CD4-positive, alpha-beta T cell (primary cell): ENCODE measurements at regions not wholly inside any gene's neighbourhood (a gene's known extent, or its start where the extent isn't known, plus 50 kb on each side); places are given as distances from the start of the nearest gene placed in this dataset.

Experiments used
- ATAC-seq: fragments of 200-7000 bp; cut with Tn5 transposase; one replicate; pipeline ENCODE4 v1.10.0; 2022; ENCODE audit warnings: mild to moderate bottlenecking; ENCODE audit not compliant: poor library complexity
- CTCF ChIA-PET: fragments of 350-600 bp; sonication (Branson Sonifier 250); formaldehyde crosslinking; loops from one replicate; lab custom pipeline; 2021; ENCODE audit warnings: antibody characterized with exemption, inconsistent platforms; lab: Charles Lee
- POLR2A ChIA-PET: fragments of 350-600 bp; sonication (Branson Sonifier 250); formaldehyde crosslinking; loops from one replicate; lab custom pipeline; 2021; ENCODE audit warnings: antibody characterized with exemption, inconsistent platforms; lab: Charles Lee
- DNase-seq, 14 experiments: peaks; one replicate each; pipeline ENCODE4 v3.0.0-alpha.2; 2013 to 2020; ENCODE audit warnings: mixed read lengths in 2 of 14
- H3K27ac ChIP-seq, 2 donors: one replicate each; pipeline versions ENCODE4 v1.5.1 to v1.7.0; 2013; ENCODE audit warnings: low read length in 2 of 2, low read depth in 1 of 2, mild to moderate bottlenecking in 1 of 2
- H3K27me3 ChIP-seq, 2 experiments: 1 replicate in 1 of 2; 2 replicates in 1 of 2; pipeline versions ENCODE4 v1.6.1 to v1.7.0; 2013; ENCODE audit warnings: low read length in 2 of 2, control low read depth in 1 of 2, mild to moderate bottlenecking in 1 of 2, moderate library complexity in 1 of 2; ENCODE audit not compliant: insufficient read depth in 2 of 2, control insufficient read depth in 1 of 2
- H3K36me3 ChIP-seq: one replicate; pipeline ENCODE4 v1.6.1; 2013; ENCODE audit warnings: low read length, control low read depth; ENCODE audit not compliant: insufficient read depth
- H3K4me1 ChIP-seq: one replicate; pipeline ENCODE4 v1.6.1; 2013; ENCODE audit warnings: low read length, control low read depth; ENCODE audit not compliant: insufficient read depth
- H3K4me3 ChIP-seq: one replicate; pipeline ENCODE4 v1.5.1; 2013; ENCODE audit warnings: mild to moderate bottlenecking, low read length, moderate library complexity
- H3K9me3 ChIP-seq, 2 experiments: 1 replicate in 1 of 2; 2 replicates in 1 of 2; pipeline versions ENCODE4 v1.6.1 to v1.7.0; 2013; ENCODE audit warnings: low read length in 2 of 2, mild to moderate bottlenecking in 2 of 2, control low read depth in 1 of 2, moderate library complexity in 1 of 2; ENCODE audit not compliant: control insufficient read depth in 1 of 2, insufficient read depth in 1 of 2
- H3K27ac Mint-ChIP-seq: one replicate; pipeline ENCODE4 v1.8.0; 2020; ENCODE audit warnings: mixed read lengths
- H3K27me3 Mint-ChIP-seq: one replicate; pipeline ENCODE4 v1.8.0; 2021; ENCODE audit warnings: mixed read lengths
- H3K36me3 Mint-ChIP-seq: one replicate; pipeline ENCODE4 v1.8.0; 2021; ENCODE audit warnings: low read depth, mixed read lengths
- H3K4me1 Mint-ChIP-seq: one replicate; pipeline ENCODE4 v1.8.0; 2021; ENCODE audit warnings: low read depth, mixed read lengths
- H3K4me3 Mint-ChIP-seq: one replicate; pipeline ENCODE4 v1.8.0; 2020; ENCODE audit warnings: mild to moderate bottlenecking, mixed read lengths
- H3K9me3 Mint-ChIP-seq: one replicate; pipeline ENCODE4 v1.8.0; 2020; ENCODE audit warnings: mixed read lengths
- intact Hi-C, 2 experiments: fragments of 100-400 bp; cut with DNase I in 1 of 2; cut with micrococcal nuclease in 1 of 2; formaldehyde crosslinking; loops; one replicate each; pipeline versions ENCODE4 v1.15.1 to v1.9.0; 2023 to 2025; cut with DNase I, micrococcal nuclease
- TF ChIP-seq, protein P1 (sequence below): fragments of 200-600 bp; IDR thresholded peaks from one replicate; pipeline ENCODE4 v1.8.0; 2022; ENCODE audit warnings: antibody characterized with exemption, mild to moderate bottlenecking

DNA sequence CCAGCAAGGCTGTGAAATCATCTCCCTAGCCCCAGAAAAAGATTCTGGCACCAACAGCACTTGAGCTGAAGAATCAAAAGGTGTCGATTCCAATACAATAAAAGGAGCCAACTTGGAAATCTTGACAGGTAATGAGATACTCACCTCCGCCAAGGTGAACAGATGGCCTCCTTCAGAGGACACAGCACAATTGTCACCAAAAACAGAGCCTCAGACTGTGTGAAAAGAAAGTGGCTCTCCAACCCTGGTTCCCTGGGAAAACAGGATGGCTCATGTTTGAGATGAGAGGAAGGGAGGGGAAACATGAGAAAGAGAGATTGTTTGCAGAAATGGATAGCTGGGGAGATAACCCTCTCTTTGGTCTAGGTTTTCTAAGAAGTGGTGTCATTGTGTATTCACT is 168.9 kb downstream of the HS3ST1 start:
- no peaks in the 10 kb centered on the region for H3K36me3 Mint-ChIP-seq
- no peaks in the 10 kb centered on the region for H3K36me3 ChIP-seq
- H3K4me1 Mint-ChIP-seq: no peaks in the 10 kb centered on the region
- no peaks in the 10 kb centered on the region for H3K27me3 Mint-ChIP-seq
- no peak overlapping the region for H3K4me3 Mint-ChIP-seq
- no peaks in the 10 kb centered on the region for H3K9me3 Mint-ChIP-seq
- TF ChIP-seq, protein P1, sequence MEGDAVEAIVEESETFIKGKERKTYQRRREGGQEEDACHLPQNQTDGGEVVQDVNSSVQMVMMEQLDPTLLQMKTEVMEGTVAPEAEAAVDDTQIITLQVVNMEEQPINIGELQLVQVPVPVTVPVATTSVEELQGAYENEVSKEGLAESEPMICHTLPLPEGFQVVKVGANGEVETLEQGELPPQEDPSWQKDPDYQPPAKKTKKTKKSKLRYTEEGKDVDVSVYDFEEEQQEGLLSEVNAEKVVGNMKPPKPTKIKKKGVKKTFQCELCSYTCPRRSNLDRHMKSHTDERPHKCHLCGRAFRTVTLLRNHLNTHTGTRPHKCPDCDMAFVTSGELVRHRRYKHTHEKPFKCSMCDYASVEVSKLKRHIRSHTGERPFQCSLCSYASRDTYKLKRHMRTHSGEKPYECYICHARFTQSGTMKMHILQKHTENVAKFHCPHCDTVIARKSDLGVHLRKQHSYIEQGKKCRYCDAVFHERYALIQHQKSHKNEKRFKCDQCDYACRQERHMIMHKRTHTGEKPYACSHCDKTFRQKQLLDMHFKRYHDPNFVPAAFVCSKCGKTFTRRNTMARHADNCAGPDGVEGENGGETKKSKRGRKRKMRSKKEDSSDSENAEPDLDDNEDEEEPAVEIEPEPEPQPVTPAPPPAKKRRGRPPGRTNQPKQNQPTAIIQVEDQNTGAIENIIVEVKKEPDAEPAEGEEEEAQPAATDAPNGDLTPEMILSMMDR: no peak
- no peaks in the 10 kb centered on the region for H3K9me3 ChIP-seq
- H3K4me3 ChIP-seq: no peak overlapping the region
- ATAC-seq: no peak
- ChIA-PET CTCF (no interaction called here), POLR2A (no interaction called here)
- intact Hi-C loops: no loop called here
- H3K27ac Mint-ChIP-seq: no peak overlapping the region
- no peak for DNase-seq
- no peaks in the 10 kb centered on the region for H3K27me3 ChIP-seq
- H3K4me1 ChIP-seq: no peaks in the 10 kb centered on the region
- no peak overlapping the region for H3K27ac ChIP-seq

DNA sequence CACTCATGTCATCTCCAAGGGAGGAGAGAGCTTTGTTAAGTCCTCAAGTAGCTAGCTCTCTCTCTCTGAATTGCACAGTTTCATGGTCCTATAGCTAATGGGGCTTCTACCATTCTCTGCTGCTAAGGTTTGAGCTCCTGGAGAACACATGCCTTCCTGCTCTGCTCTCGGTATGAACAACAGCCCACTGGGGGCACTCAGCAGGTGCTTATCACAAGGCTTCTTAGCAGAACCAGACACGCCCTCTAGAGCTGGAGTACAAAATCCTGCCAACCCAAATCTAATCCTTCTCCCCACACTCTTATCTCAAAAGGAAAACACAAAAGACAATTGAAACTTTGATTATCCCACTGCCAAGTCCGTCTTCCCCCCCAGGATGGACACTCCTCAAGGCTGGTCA is 176.5 kb downstream of the HS3ST1 start:
- H3K27me3 ChIP-seq: no peaks in the 10 kb centered on the region
- no peak overlapping the region for H3K27ac ChIP-seq
- TF ChIP-seq, protein P1: no peak
- no peaks in the 10 kb centered on the region for H3K9me3 ChIP-seq
- no peak overlapping the region for H3K27ac Mint-ChIP-seq
- no peaks in the 10 kb centered on the region for H3K36me3 Mint-ChIP-seq
- DNase-seq (no peak), ATAC-seq (no peak)
- H3K9me3 Mint-ChIP-seq: no peaks in the 10 kb centered on the region
- H3K27me3 Mint-ChIP-seq: no peaks in the 10 kb centered on the region
- no peak overlapping the region for H3K4me3 Mint-ChIP-seq
- ChIA-PET POLR2A (no interaction called here), CTCF (no interaction called here)
- no peaks in the 10 kb centered on the region for H3K4me1 ChIP-seq
- H3K4me3 ChIP-seq: no peak overlapping the region
- no peaks in the 10 kb centered on the region for H3K4me1 Mint-ChIP-seq
- no peaks in the 10 kb centered on the region for H3K36me3 ChIP-seq
- intact Hi-C loops: no loop called here

DNA sequence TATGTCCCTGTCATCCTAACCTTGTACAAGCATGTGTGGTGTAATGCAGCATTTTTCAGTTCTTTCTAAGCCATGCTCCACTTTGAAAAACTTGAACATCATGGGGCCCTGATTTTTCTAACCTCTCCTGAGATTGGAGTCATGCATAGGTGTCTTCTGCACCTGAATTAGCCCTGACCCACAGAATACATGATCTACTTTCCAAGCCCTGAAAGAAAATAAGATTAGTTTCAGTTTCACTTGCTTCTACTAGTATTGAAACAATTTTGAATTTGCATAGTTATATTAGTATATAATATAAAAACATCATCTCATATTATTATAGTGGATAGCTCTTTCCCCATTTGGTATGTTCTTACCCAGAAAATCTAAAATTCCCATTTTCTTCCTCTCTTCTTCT is 178.2 kb downstream of the HS3ST1 start:
- Mint-ChIP-seq H3K36me3 (no peaks in the 10 kb centered on the region), H3K9me3 (peaks cover 6% of the 10 kb centered on the region), H3K4me1 (no peaks in the 10 kb centered on the region), H3K27ac (no peak overlapping the region), H3K4me3 (no peak overlapping the region), H3K27me3 (no peaks in the 10 kb centered on the region)
- Histone ChIP-seq H3K36me3 (no peaks in the 10 kb centered on the region), H3K4me1 (no peaks in the 10 kb centered on the region), H3K4me3 (no peak overlapping the region), H3K9me3 (no peaks in the 10 kb centered on the region), H3K27ac (no peak overlapping the region), H3K27me3 (no peaks in the 10 kb centered on the region)
- ChIA-PET POLR2A (no interaction called here), CTCF (no interaction called here)
- intact Hi-C loops: no loop called here
- TF ChIP-seq, protein P1: no peak
- ATAC-seq (no peak), DNase-seq (no peak)
